A673 (cell line): ENCODE measurements at regions not wholly inside any gene's neighbourhood (a gene's known extent, or its start where the extent isn't known, plus 50 kb on each side); places are given as distances from the start of the nearest gene placed in this dataset.

Experiments used
- BruUV-seq: library from RNA; stranded (reverse); fragments of 400-500 nt; replicated peaks from 2 replicates; lab custom pipeline; 2021; lab: Mats Ljungman, UMichigan
- CTCF ChIA-PET: fragments of 300-600 bp; sonication (Branson Sonifier 250); formaldehyde crosslinking; loops from one replicate; lab custom pipeline; 2022; ENCODE audit warnings: antibody characterized with exemption; lab: Charles Lee
- POLR2A ChIA-PET: fragments of 300-600 bp; sonication (Branson Sonifier 250); formaldehyde crosslinking; loops from one replicate; lab custom pipeline; 2022; ENCODE audit warnings: antibody characterized with exemption; ENCODE audit not compliant: low non-redundant PET; lab: Charles Lee
- DNase-seq: peaks from one replicate; pipeline ENCODE4 v3.0.0-alpha.2; 2015; ENCODE audit warnings: low spot score
- H3K27ac ChIP-seq: fragments of 200-600 bp; sonication (generic); 2 replicates; pipeline ENCODE4 v1.5.1; 2016; ENCODE audit warnings: mixed run types, low read depth, mild to moderate bottlenecking, mixed read lengths, antibody characterized with exemption, low read length; ENCODE audit not compliant: poor library complexity, severe bottlenecking
- H3K27me3 ChIP-seq: fragments of 200-600 bp; sonication (generic); replicated peaks from 2 replicates; pipeline ENCODE4 v1.6.1; 2017; ENCODE audit warnings: mixed run types, low read depth, mild to moderate bottlenecking, mixed read lengths, antibody characterized with exemption, low read length; ENCODE audit not compliant: insufficient read depth, poor library complexity
- H3K36me3 ChIP-seq: fragments of 200-600 bp; sonication (generic); 2 replicates; pipeline ENCODE4 v1.6.1; 2016; ENCODE audit warnings: mixed run types, mild to moderate bottlenecking, mixed read lengths, antibody characterized with exemption, low read length; ENCODE audit not compliant: insufficient read depth, poor library complexity, severe bottlenecking
- H3K4me1 ChIP-seq: fragments of 200-600 bp; sonication (generic); 2 replicates; pipeline ENCODE4 v1.6.1; 2017; ENCODE audit warnings: mixed run types, mild to moderate bottlenecking, mixed read lengths, antibody characterized with exemption, low read length; ENCODE audit not compliant: insufficient read depth, poor library complexity, severe bottlenecking
- H3K4me3 ChIP-seq: fragments of 200-600 bp; sonication (generic); 2 replicates; pipeline ENCODE4 v1.5.1; 2016; ENCODE audit warnings: low read depth, mixed run types, mild to moderate bottlenecking, mixed read lengths, low read length; ENCODE audit not compliant: poor library complexity, severe bottlenecking
- H3K9me3 ChIP-seq: fragments of 200-600 bp; sonication (generic); 2 replicates; pipeline ENCODE4 v1.6.1; 2016; ENCODE audit warnings: mixed run types, low read depth, mild to moderate bottlenecking, mixed read lengths, antibody characterized with exemption, low read length; ENCODE audit not compliant: poor library complexity, severe bottlenecking
- CTCF ChIP-seq: fragments of 300-800, 200-600 bp; sonication (generic); conservative IDR thresholded peaks from 2 replicates; pipeline ENCODE4 v1.5.1; 2017; ENCODE audit warnings: low read depth, mild to moderate bottlenecking, antibody characterized with exemption, low read length, moderate library complexity, mixed read lengths
- EZH2 ChIP-seq: fragments of 200-600 bp; sonication (generic); IDR thresholded peaks from 2 replicates; pipeline ENCODE4 v1.6.1; 2017; ENCODE audit warnings: borderline replicate concordance, low read depth, mild to moderate bottlenecking, mixed read lengths, antibody characterized with exemption, low read length; ENCODE audit not compliant: poor library complexity, severe bottlenecking
- intact Hi-C: fragments of 100-400 bp; cut with micrococcal nuclease; formaldehyde crosslinking; loops from one replicate; pipeline ENCODE4 v1.10.0; 2022; ENCODE audit not compliant: unreplicated experiment

- no peaks in the 10 kb centered on the region for H3K9me3 ChIP-seq
Observed at GRCh38 chr4:75122424-75123014, 189.6 kb downstream of the PARM1 start.

GRCh38 chr4:75118739-75119138 lies 185.8 kb downstream of the PARM1 start:
- no TSS peak for BruUV-seq
- POLR2A ChIA-PET, result no interaction called here
- H3K9me3 ChIP-seq, result no peaks in the 10 kb centered on the region

More at GRCh38 chr4:75122424-75123014, 189.6 kb downstream of the PARM1 start:
- CTCF ChIA-PET, result no interaction called here
- POLR2A ChIA-PET, result no interaction called here
- Histone ChIP-seq H3K4me3 (no peak overlapping the region), H3K27ac (no peak overlapping the region), H3K4me1 (no peaks in the 10 kb centered on the region), H3K36me3 (no peaks in the 10 kb centered on the region), H3K27me3 (no peaks in the 10 kb centered on the region)
- no peak for TF ChIP-seq EZH2
- TF ChIP-seq CTCF, result no peak
- BruUV-seq, result no TSS peak
- intact Hi-C loops, result no loop called here
- no peak for DNase-seq

GRCh38 chr4:75110061-75110460 lies 177.1 kb downstream of the PARM1 start:
- Histone ChIP-seq H3K4me1 (no peaks in the 10 kb centered on the region), H3K9me3 (no peaks in the 10 kb centered on the region), H3K27me3 (no peaks in the 10 kb centered on the region), H3K4me3 (no peak overlapping the region), H3K36me3 (no peaks in the 10 kb centered on the region), H3K27ac (no peak overlapping the region)
- no TSS peak for BruUV-seq
- TF ChIP-seq CTCF, result no peak
- no peak for TF ChIP-seq EZH2
- CTCF ChIA-PET, result no interaction called here
- POLR2A ChIA-PET, result no interaction called here
- intact Hi-C loops, result no loop called here
- no peak for DNase-seq

More at GRCh38 chr4:75118739-75119138, 185.8 kb downstream of the PARM1 start:
- TF ChIP-seq CTCF, result no peak
- TF ChIP-seq EZH2, result no peak
- intact Hi-C loops, result no loop called here
- Histone ChIP-seq H3K36me3 (no peaks in the 10 kb centered on the region), H3K4me3 (no peak overlapping the region), H3K4me1 (no peaks in the 10 kb centered on the region), H3K27ac (no peak overlapping the region), H3K27me3 (no peaks in the 10 kb centered on the region)
- no peak for DNase-seq
- CTCF ChIA-PET, result no interaction called here
